Neural cell (in vitro differentiated cells): ENCODE measurements at regions not wholly inside any gene's neighbourhood (a gene's known extent, or its start where the extent isn't known, plus 50 kb on each side); places are given as distances from the start of the nearest gene placed in this dataset.

Source experiments
- H2AFZ ChIP-seq: fragments of 200-600, 300-800 bp; sonication (generic), shearing (Covaris generic); 2 replicates; pipeline ENCODE4 v1.6.0; 2014; ENCODE audit warnings: low read depth, mild to moderate bottlenecking, antibody characterized with exemption, low read length, moderate library complexity
- H3F3A ChIP-seq: fragments of 200-600 bp; shearing (Covaris generic); 2 replicates; pipeline ENCODE4 v1.6.1; 2016; ENCODE audit warnings: mild to moderate bottlenecking, moderate library complexity, mixed read lengths, antibody characterized with exemption, low read length; ENCODE audit not compliant: insufficient read depth, poor library complexity, severe bottlenecking
- H3K27ac ChIP-seq: fragments of 200-600, 300-800 bp; sonication (generic), shearing (Covaris generic); 2 replicates; pipeline ENCODE4 v1.5.1; 2014; ENCODE audit warnings: mild to moderate bottlenecking, low read length, moderate library complexity
- H3K27me3 ChIP-seq: fragments of 300-800, 200-600 bp; sonication (generic), shearing (Covaris generic); 2 replicates; pipeline ENCODE4 v1.6.0; 2014; ENCODE audit warnings: mild to moderate bottlenecking, low read depth, low read length, moderate library complexity; ENCODE audit not compliant: insufficient read depth
- H3K36me3 ChIP-seq: fragments of 300-800, 200-600 bp; sonication (generic), shearing (Covaris generic); 2 replicates; pipeline ENCODE4 v1.5.1; 2014; ENCODE audit warnings: mild to moderate bottlenecking, antibody characterized with exemption, low read length, moderate library complexity; ENCODE audit not compliant: insufficient read depth
- H3K4me2 ChIP-seq: fragments of 300-800, 200-600 bp; sonication (generic), shearing (Covaris generic); 2 replicates; pipeline ENCODE4 v1.6.0; 2014; ENCODE audit warnings: mild to moderate bottlenecking, low read length
- H3K4me3 ChIP-seq: fragments of 300-800, 200-600 bp; sonication (generic), shearing (Covaris generic); 2 replicates; pipeline ENCODE4 v1.5.1; 2014; ENCODE audit warnings: mild to moderate bottlenecking, low read length, moderate library complexity
- H3K79me2 ChIP-seq: fragments of 200-600 bp; shearing (Covaris generic); replicated peaks from 2 replicates; pipeline ENCODE4 v1.6.0; 2014; ENCODE audit warnings: mild to moderate bottlenecking, low read length, moderate library complexity; ENCODE audit not compliant: insufficient read depth
- H3K9ac ChIP-seq: fragments of 300-800, 200-600 bp; sonication (generic), shearing (Covaris generic); 2 replicates; pipeline ENCODE4 v1.6.1; 2016; ENCODE audit warnings: mild to moderate bottlenecking, low read length, mixed read lengths
- H3K9me2 ChIP-seq: fragments of 200-600 bp; shearing (Covaris generic); 2 replicates; pipeline ENCODE4 v1.6.1; 2016; ENCODE audit warnings: mild to moderate bottlenecking, low read length, mixed read lengths; ENCODE audit not compliant: insufficient read depth
- H3K9me3 ChIP-seq: fragments of 200-600, 300-800 bp; sonication (generic), shearing (Covaris generic); 2 replicates; pipeline ENCODE4 v1.6.1; 2016; ENCODE audit warnings: mild to moderate bottlenecking, mixed run types, low read length, moderate library complexity, mixed read lengths
- H4K20me1 ChIP-seq: fragments of 200-600 bp; shearing (Covaris generic); 2 replicates; pipeline ENCODE4 v1.6.1; 2016; ENCODE audit warnings: mild to moderate bottlenecking, mixed run types; ENCODE audit not compliant: insufficient read depth
- CTCF ChIP-seq: fragments of 450-650 bp; IDR thresholded peaks from 2 replicates; pipeline ENCODE4 v1.5.1; 2014; ENCODE audit warnings: antibody characterized with exemption, mild to moderate bottlenecking, moderate library complexity; ENCODE audit not compliant: poor library complexity, severe bottlenecking
- EP300 ChIP-seq: fragments of 450-650 bp; conservative IDR thresholded peaks from 2 replicates; pipeline ENCODE4 v1.6.1; 2014; ENCODE audit warnings: antibody characterized with exemption, mild to moderate bottlenecking, moderate library complexity; ENCODE audit not compliant: poor library complexity, severe bottlenecking
- EZH2 ChIP-seq: fragments of 200-600, 300-800 bp; shearing (Covaris generic), sonication (generic); IDR thresholded peaks from 2 replicates; pipeline ENCODE4 v1.6.1; 2014; ENCODE audit warnings: antibody characterized with exemption, low read length, borderline replicate concordance, mild to moderate bottlenecking; ENCODE audit not compliant: insufficient read depth, poor library complexity, severe bottlenecking
- MXI1 ChIP-seq: fragments of 450-650 bp; conservative IDR thresholded peaks from 2 replicates; pipeline ENCODE4 v1.6.1; 2014; ENCODE audit warnings: antibody characterized with exemption, mild to moderate bottlenecking; ENCODE audit not compliant: poor library complexity, severe bottlenecking
- POLR2AphosphoS5 ChIP-seq: IDR thresholded peaks from 2 replicates; pipeline ENCODE4 v1.6.1; 2012
- RAD21 ChIP-seq: fragments of 450-650 bp; conservative IDR thresholded peaks from 2 replicates; pipeline ENCODE4 v1.6.1; 2014; ENCODE audit warnings: antibody characterized with exemption, mild to moderate bottlenecking, moderate library complexity
- REST ChIP-seq: IDR thresholded peaks from 2 replicates; pipeline ENCODE4 v1.6.1; 2012; ENCODE audit warnings: borderline replicate concordance
- SMC3 ChIP-seq: fragments of 450-650 bp; conservative IDR thresholded peaks from 2 replicates; pipeline ENCODE4 v1.6.1; 2014; ENCODE audit warnings: antibody characterized with exemption, mild to moderate bottlenecking, moderate library complexity; ENCODE audit not compliant: poor library complexity
- TAF1 ChIP-seq: IDR thresholded peaks from 2 replicates; pipeline ENCODE4 v1.6.1; 2012; ENCODE audit warnings: low read depth

- H2AFZ ChIP-seq = no peak overlapping the region
- H3K27ac ChIP-seq = no peak overlapping the region
- no peaks in the 10 kb centered on the region for H3K9me2 ChIP-seq
- H3K4me3 ChIP-seq = no peak overlapping the region
- H4K20me1 ChIP-seq = no peaks in the 10 kb centered on the region
- H3K79me2 ChIP-seq = no peaks in the 10 kb centered on the region
- no peaks in the 10 kb centered on the region for H3F3A ChIP-seq
- H3K9ac ChIP-seq = no peak overlapping the region
- TF ChIP-seq POLR2AphosphoS5 = no peak
- no peak for TF ChIP-seq RAD21
- TF ChIP-seq EZH2 = no peak
- no peaks in the 10 kb centered on the region for H3K36me3 ChIP-seq
- H3K27me3 ChIP-seq = no peaks in the 10 kb centered on the region
- H3K9me3 ChIP-seq = no peaks in the 10 kb centered on the region
- no peak overlapping the region for H3K4me2 ChIP-seq
Measured at GRCh38 chr18:27735117-27735516, 441.8 kb downstream of the CDH2 start.

GRCh38 chr18:27731211-27731610 is 445.7 kb downstream of the CDH2 start:
- TF ChIP-seq POLR2AphosphoS5 (no peak), CTCF (no peak), MXI1 (no peak), SMC3 (no peak), TAF1 (no peak), EP300 (no peak), EZH2 (no peak), RAD21 (no peak), REST (no peak)
- Histone ChIP-seq H3K4me2 (no peak overlapping the region), H3F3A (no peaks in the 10 kb centered on the region), H3K79me2 (no peaks in the 10 kb centered on the region), H3K4me3 (no peak overlapping the region), H3K36me3 (no peaks in the 10 kb centered on the region), H3K9me3 (peaks cover 5% of the 10 kb centered on the region), H3K27ac (no peak overlapping the region), H3K9me2 (no peaks in the 10 kb centered on the region), H4K20me1 (no peaks in the 10 kb centered on the region), H2AFZ (no peak overlapping the region), H3K27me3 (no peaks in the 10 kb centered on the region), H3K9ac (no peak overlapping the region)

- no peaks in the 10 kb centered on the region for H3F3A ChIP-seq
- H3K4me2 ChIP-seq = no peak overlapping the region
- H4K20me1 ChIP-seq = no peaks in the 10 kb centered on the region
- no peaks in the 10 kb centered on the region for H3K27me3 ChIP-seq
- no peaks in the 10 kb centered on the region for H3K9me2 ChIP-seq
- H3K79me2 ChIP-seq = no peaks in the 10 kb centered on the region
- H3K36me3 ChIP-seq = no peaks in the 10 kb centered on the region
- H3K27ac ChIP-seq = no peak overlapping the region
- H3K9me3 ChIP-seq = peaks cover 5% of the 10 kb centered on the region
- no peak overlapping the region for H2AFZ ChIP-seq
- no peak overlapping the region for H3K4me3 ChIP-seq
- TF ChIP-seq RAD21 (no peak), TAF1 (no peak), POLR2AphosphoS5 (no peak), EP300 (no peak), EZH2 (no peak), CTCF (no peak), SMC3 (no peak), REST (no peak), MXI1 (no peak)
- H3K9ac ChIP-seq = no peak overlapping the region
Measured at GRCh38 chr18:27728659-27729058, 448.3 kb downstream of the CDH2 start.
